Endodermal cell (in vitro differentiated cells): ENCODE measurements at regions not wholly inside any gene's neighbourhood (a gene's known extent, or its start where the extent isn't known, plus 50 kb on each side); places are given as distances from the start of the nearest gene placed in this dataset.

Experiments
- DNase-seq: peaks from one replicate; pipeline ENCODE4 v3.0.0-alpha.2; 2017
- H3K27ac ChIP-seq: 2 replicates; pipeline ENCODE4 v1.5.1; 2013; ENCODE audit warnings: mild to moderate bottlenecking, low read depth, low read length, moderate library complexity
- H3K27me3 ChIP-seq: 2 replicates; pipeline ENCODE4 v1.6.1; 2013; ENCODE audit warnings: mild to moderate bottlenecking, low read length, moderate library complexity; ENCODE audit not compliant: insufficient read depth, control insufficient read depth, poor library complexity, severe bottlenecking
- H3K36me3 ChIP-seq: 2 replicates; pipeline ENCODE4 v1.7.0; 2013; ENCODE audit warnings: mild to moderate bottlenecking, low read length, moderate library complexity; ENCODE audit not compliant: control insufficient read depth, insufficient read depth
- H3K4me1 ChIP-seq: one replicate; pipeline ENCODE4 v1.7.0; 2013; ENCODE audit warnings: low read length; ENCODE audit not compliant: control insufficient read depth, insufficient read depth
- H3K4me3 ChIP-seq: 2 replicates; pipeline ENCODE4 v1.5.1; 2013; ENCODE audit warnings: mild to moderate bottlenecking, low read length, moderate library complexity
- H3K9ac ChIP-seq: 2 replicates; pipeline ENCODE4 v1.6.1; 2013; ENCODE audit warnings: mild to moderate bottlenecking, low read length, moderate library complexity; ENCODE audit not compliant: poor library complexity, severe bottlenecking; ENCODE audit errors: extremely low read depth
- H3K9me3 ChIP-seq: 2 replicates; pipeline ENCODE4 v1.6.1; 2013; ENCODE audit warnings: mild to moderate bottlenecking, low read length, moderate library complexity; ENCODE audit not compliant: control insufficient read depth
- H3K27ac Mint-ChIP-seq: 2 replicates; pipeline ENCODE4 v1.8.0; 2020; ENCODE audit warnings: mixed read lengths
- H3K27me3 Mint-ChIP-seq: 2 replicates; pipeline ENCODE4 v1.8.0; 2021; ENCODE audit warnings: mild to moderate bottlenecking, mixed read lengths; ENCODE audit not compliant: insufficient read depth
- H3K36me3 Mint-ChIP-seq: 2 replicates; pipeline ENCODE4 v1.8.0; 2020; ENCODE audit warnings: low read depth, mixed read lengths
- H3K4me1 Mint-ChIP-seq: 2 replicates; pipeline ENCODE4 v1.8.0; 2020; ENCODE audit warnings: mixed read lengths
- H3K4me3 Mint-ChIP-seq: 2 replicates; pipeline ENCODE4 v1.8.0; 2020; ENCODE audit warnings: mild to moderate bottlenecking, moderate library complexity, mixed read lengths
- H3K9me3 Mint-ChIP-seq: 2 replicates; pipeline ENCODE4 v1.8.0; 2020; ENCODE audit warnings: mild to moderate bottlenecking, mixed read lengths
- WGBS, 2 experiments: methylation state at CpG; one replicate each; pipeline versions ENCODE4 v1.1.5 to v1.1.7; 2013; ENCODE audit warnings: missing lambda C conversion rate in 2 of 2, mixed read lengths in 1 of 2; ENCODE audit not compliant: insufficient coverage in 1 of 2, insufficient read length in 1 of 2; 5-methylcytosine and 5-hydroxymethylcytosine counted together
- TF ChIP-seq, protein P1 (sequence below): fragments of 200-600 bp; sonication (generic); conservative IDR thresholded peaks from 2 replicates; pipeline ENCODE4 v1.5.0; 2021; ENCODE audit warnings: antibody characterized with exemption, mild to moderate bottlenecking

GRCh38 chr15:95375281-95375680 is 955.2 kb upstream of the NR2F2 start:
- no peak overlapping the region for H3K27ac ChIP-seq
- no peaks in the 10 kb centered on the region for H3K27me3 ChIP-seq
- Mint-ChIP-seq H3K9me3 (no peaks in the 10 kb centered on the region), H3K4me3 (no peak overlapping the region), H3K4me1 (no peaks in the 10 kb centered on the region), H3K27ac (no peak overlapping the region), H3K36me3 (no peaks in the 10 kb centered on the region), H3K27me3 (no peaks in the 10 kb centered on the region)
- no peaks in the 10 kb centered on the region for H3K9me3 ChIP-seq
- H3K36me3 ChIP-seq = no peaks in the 10 kb centered on the region
- WGBS, 2 experiments = 87 to 98% methylated on average over 3 of the region's 3 CpGs
- H3K9ac ChIP-seq = no peak overlapping the region
- no peak for DNase-seq
- no peak overlapping the region for H3K4me3 ChIP-seq
- no peaks in the 10 kb centered on the region for H3K4me1 ChIP-seq
- TF ChIP-seq, protein P1, sequence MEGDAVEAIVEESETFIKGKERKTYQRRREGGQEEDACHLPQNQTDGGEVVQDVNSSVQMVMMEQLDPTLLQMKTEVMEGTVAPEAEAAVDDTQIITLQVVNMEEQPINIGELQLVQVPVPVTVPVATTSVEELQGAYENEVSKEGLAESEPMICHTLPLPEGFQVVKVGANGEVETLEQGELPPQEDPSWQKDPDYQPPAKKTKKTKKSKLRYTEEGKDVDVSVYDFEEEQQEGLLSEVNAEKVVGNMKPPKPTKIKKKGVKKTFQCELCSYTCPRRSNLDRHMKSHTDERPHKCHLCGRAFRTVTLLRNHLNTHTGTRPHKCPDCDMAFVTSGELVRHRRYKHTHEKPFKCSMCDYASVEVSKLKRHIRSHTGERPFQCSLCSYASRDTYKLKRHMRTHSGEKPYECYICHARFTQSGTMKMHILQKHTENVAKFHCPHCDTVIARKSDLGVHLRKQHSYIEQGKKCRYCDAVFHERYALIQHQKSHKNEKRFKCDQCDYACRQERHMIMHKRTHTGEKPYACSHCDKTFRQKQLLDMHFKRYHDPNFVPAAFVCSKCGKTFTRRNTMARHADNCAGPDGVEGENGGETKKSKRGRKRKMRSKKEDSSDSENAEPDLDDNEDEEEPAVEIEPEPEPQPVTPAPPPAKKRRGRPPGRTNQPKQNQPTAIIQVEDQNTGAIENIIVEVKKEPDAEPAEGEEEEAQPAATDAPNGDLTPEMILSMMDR = no peak

GRCh38 chr15:95377258-95377852 is 953.1 kb upstream of the NR2F2 start:
- no peak overlapping the region for H3K27ac ChIP-seq
- no peaks in the 10 kb centered on the region for H3K4me1 ChIP-seq
- TF ChIP-seq, protein P1 = no peak
- no peak overlapping the region for H3K27ac Mint-ChIP-seq
- no peak overlapping the region for H3K9ac ChIP-seq
- H3K9me3 Mint-ChIP-seq = no peaks in the 10 kb centered on the region
- H3K36me3 ChIP-seq = no peaks in the 10 kb centered on the region
- H3K4me1 Mint-ChIP-seq = no peaks in the 10 kb centered on the region
- no peaks in the 10 kb centered on the region for H3K36me3 Mint-ChIP-seq
- no peak overlapping the region for H3K4me3 ChIP-seq
- no peak overlapping the region for H3K4me3 Mint-ChIP-seq
- DNase-seq = no peak
- 67 to 96% methylated on average over 1 to 4 of the region's 5 CpGs for WGBS, 2 experiments
- H3K9me3 ChIP-seq = no peaks in the 10 kb centered on the region
- H3K27me3 ChIP-seq = no peaks in the 10 kb centered on the region
- no peaks in the 10 kb centered on the region for H3K27me3 Mint-ChIP-seq

DNA sequence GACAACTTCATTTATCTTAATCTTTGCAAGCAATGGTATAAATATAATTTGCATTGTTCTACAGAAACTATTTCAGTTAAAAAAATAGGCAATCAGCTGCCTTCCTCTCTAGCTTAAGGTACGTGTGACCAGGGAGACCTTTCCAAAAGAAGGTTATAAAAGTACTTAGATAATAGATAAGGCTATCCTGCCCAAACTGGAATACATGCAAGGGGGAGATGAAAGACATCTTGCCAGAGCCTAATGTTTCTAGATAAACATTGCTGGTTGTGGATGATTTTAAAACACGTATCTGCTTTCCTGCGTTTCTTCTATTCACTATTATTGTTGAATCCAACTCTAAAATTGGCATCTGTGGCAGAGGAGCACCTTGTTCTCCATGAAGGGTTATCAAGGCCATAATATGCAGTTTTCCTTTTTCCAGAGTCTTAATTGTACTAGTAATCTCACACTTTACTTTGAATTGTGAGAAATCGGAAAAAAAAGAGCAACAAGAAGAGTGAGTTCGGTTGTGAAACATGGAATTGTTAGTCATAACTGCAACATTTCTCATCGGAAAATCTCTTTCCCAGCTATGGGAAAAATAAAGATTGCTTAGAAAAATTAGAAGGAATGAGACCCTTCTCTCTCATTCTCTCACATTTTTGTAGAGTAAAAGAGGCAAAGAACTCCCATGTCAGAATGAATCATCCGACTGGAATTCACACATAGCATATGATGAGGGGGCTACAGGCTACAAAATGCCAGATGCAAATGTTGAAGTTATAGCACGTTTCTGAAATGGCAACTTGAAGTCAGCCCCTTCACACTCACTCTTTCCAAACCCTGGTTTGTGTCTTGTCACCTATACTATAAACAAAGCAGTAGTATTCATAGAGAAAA is 936.1 kb upstream of the NR2F2 start:
- H3K27ac Mint-ChIP-seq = no peak overlapping the region
- H3K4me1 Mint-ChIP-seq = peaks cover 15% of the 10 kb centered on the region
- no peaks in the 10 kb centered on the region for H3K36me3 Mint-ChIP-seq
- Histone ChIP-seq H3K4me1 (no peaks in the 10 kb centered on the region), H3K27me3 (no peaks in the 10 kb centered on the region), H3K9me3 (peaks cover 13% of the 10 kb centered on the region), H3K27ac (no peak overlapping the region), H3K4me3 (no peak overlapping the region), H3K36me3 (no peaks in the 10 kb centered on the region), H3K9ac (no peak overlapping the region)
- TF ChIP-seq, protein P1 = no peak
- no peak for DNase-seq
- H3K27me3 Mint-ChIP-seq = no peaks in the 10 kb centered on the region
- H3K4me3 Mint-ChIP-seq = no peak overlapping the region
- peaks cover 10% of the 10 kb centered on the region for H3K9me3 Mint-ChIP-seq
- 82 to 84% methylated on average over 4 to 8 of the region's 8 CpGs for WGBS, 2 experiments
